GM12865 (cell line): ENCODE measurements at regions not wholly inside any gene's neighbourhood (a gene's known extent, or its start where the extent isn't known, plus 50 kb on each side); places are given as distances from the start of the nearest gene placed in this dataset.

Experiments
- DNase-seq: peaks from one replicate; pipeline ENCODE4 v3.0.0; 2010; ENCODE audit warnings: low read depth
- H3K4me3 ChIP-seq: 2 replicates; pipeline ENCODE4 v1.5.1; 2011; ENCODE audit warnings: mild to moderate bottlenecking, low read depth, low read length, control low read depth
- CTCF ChIP-seq: IDR thresholded peaks from 2 replicates; pipeline ENCODE4 v1.5.1; 2011; ENCODE audit warnings: low read length, control low read depth, low read depth, inconsistent platforms; ENCODE audit not compliant: insufficient read depth; ENCODE audit errors: missing control alignments

DNA sequence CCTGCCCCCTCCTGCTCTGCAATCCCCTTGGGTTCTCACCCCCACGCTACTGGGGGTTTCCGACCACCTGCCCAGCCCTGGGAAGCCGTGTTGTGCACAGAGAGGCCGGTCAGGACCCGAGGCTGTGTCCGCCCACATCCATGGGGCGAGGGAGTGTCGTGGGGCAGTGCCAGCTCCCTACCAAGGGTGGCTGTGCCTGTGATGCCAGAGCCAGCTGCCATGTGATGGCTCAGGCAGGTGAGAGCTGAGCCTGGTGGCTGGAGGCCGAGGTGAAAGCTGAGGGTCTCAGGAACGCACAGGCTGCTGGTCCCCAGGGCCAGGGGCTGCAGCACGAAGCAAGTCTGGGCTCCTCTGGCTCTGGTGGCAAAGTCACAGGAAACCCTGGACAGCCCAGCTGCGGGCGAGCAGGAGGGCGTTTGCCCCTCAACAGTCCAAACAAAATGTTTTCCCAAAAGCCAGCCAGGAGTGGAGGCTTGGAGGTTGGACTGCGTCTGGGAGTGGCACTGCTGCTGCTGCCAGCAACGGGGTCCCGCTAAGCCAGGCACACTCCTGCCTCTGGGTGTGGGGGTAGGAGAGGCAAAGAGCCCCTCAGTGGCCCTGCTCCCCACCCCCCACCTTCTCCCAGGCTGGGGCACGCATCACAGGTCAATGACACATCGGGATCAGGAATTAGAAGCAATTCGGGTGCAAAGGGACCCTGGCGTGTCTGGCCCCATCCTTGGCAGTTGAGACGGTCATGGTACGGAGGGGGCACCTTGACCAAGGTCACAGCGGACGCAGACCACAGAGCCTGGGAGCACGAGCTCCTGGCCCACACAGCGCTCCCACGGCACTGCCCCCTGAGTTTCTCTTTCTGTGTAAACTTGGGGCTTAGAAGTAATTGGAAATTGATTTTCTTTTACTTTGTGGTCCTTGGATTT is 72.4 kb upstream of the GPC1 start:
- no peak for TF ChIP-seq CTCF
- no peak for DNase-seq
- H3K4me3 ChIP-seq, result no peak overlapping the region

DNA sequence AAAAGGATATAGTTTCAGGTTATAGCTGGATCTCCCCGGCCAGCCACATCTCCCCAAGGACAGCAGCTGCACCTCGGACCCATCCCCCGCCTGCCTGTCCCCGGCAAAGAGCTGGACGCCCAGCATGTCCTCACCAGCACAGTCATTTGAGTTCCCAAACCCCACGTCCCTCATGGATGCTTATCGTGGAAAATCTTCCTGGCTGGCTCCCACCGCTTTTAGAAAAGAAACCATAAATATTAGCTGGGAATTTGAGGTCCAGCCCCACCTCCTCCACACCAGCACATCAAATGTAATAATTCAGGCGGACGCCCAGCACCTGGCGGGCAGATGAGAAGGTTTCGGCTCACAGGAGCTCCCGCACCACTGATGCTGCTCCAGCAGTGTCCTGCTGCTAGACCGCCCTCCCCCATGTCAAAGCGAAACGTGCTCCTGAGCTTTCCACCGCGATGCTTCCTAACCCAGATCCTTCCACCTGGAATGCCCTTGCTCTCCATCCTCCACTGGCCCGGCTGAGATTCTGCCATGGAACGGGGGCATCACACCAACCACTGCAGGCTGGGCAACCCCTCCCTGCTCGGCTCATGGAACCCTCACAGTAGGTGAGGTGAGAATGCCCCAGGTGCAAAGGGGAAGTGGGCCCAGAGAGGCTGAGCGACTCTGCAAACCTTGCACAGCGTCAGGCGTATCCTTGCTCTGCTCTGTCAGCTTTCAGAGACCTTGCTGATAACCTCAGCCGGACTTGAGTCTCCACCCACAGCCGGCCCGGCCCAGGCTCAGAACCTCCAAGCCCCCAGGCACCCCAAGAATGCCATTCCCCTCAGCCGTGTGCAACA is 71.5 kb upstream of the GPC1 start:
- TF ChIP-seq CTCF, result no peak
- DNase-seq, result no peak
- no peak overlapping the region for H3K4me3 ChIP-seq

GRCh38 chr2:240364582-240364960 is 70.9 kb upstream of the GPC1 start:
- no peak for TF ChIP-seq CTCF
- H3K4me3 ChIP-seq, result no peak overlapping the region
- no peak for DNase-seq

- no peak for DNase-seq
- TF ChIP-seq CTCF, result no peak
- H3K4me3 ChIP-seq, result no peak overlapping the region
These were observed 70.3 kb upstream of the GPC1 start for GRCh38 chr2:240364961-240365775.

- no peak for DNase-seq
- H3K4me3 ChIP-seq, result no peak overlapping the region
- TF ChIP-seq CTCF, result no peak
These were observed 69.4 kb upstream of the GPC1 start for GRCh38 chr2:240365971-240366471.

DNA sequence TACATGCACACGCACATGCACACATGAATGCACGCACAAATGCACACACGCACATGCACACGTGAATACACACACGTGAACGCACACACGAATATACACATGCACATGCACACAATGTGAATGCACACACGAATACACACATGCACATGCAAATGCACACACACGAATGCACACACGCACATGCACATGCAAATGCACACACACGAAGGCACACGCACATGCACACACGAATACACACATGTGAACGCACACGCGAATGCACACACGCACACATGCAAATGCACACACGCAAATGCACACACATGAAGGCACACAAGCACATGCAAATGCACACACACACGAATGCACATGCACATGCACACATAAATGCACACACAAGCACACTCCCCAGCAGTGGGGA is 68.6 kb upstream of the GPC1 start:
- no peak for TF ChIP-seq CTCF

More for the DNA sequence above, 68.6 kb upstream of the GPC1 start:
- no peak overlapping the region for H3K4me3 ChIP-seq
- no peak for DNase-seq
